ENCODE measurements at regions not wholly inside any gene's neighbourhood (a gene's known extent, or its start where the extent isn't known, plus 50 kb on each side); places are given as distances from the start of the nearest gene placed in this dataset.
A peak's percentile ranks its signal among the peaks of the same experiment; 100 is the strongest.
"Not testable (repeated sequence)": the region's sequence is repeated elsewhere in the genome, so short reads cannot be mapped to it uniquely, and the experiment has no call there.

GRCh38 chr4:4663028-4663427 lies 121.2 kb upstream of the STX18 start:
- no peak for DNase-seq

DNA sequence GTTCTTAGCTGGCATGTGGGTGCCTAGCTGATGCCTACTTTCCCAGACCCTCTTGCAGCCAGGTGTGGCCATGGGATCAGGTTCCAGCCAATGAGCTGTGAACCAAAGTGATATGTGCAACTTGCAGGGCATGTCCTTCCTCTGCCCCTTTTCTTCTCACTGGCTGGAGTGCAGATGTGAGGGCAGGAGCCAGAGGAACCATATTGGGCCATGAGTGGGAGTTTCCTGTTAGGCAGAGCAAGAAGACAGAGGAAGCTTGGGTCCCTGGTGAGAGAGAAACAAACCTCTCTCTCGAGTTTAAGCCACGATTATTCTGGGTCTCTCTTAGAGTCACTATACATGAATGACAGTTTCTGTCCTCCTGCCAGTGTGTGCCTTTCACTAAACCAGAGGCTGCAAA lies 120.4 kb upstream of the STX18 start:
- DNase-seq = no peak

- DNase-seq = no peak
These were observed 118.2 kb upstream of the STX18 start for GRCh38 chr4:4659871-4660651.

- no peak for DNase-seq
These were observed 116.2 kb upstream of the STX18 start for GRCh38 chr4:4658052-4658451.

DNA sequence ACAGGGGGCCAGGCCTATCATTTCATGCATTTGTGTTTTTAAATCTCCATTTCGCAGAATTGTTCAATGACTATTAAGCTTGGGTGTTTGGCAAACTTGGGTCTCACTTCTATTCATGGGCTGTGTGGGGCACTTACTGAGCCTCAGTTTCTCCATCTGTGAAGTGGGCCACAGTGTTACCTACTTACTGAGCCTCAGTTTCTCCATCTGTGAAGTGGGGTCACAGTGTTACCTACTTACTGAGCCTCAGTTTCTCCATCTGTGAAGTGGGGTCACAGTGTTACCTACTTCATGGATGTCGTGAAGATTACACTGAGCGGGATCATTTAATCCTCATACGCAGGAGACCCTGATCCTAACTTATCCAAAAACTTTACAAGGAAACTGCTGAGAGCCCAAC lies 115.1 kb upstream of the STX18 start:
- DNase-seq = no peak

GRCh38 chr4:4655901-4656300 lies 114.1 kb upstream of the STX18 start:
- no peak for DNase-seq

- DNase-seq = no peak
These were observed 113.2 kb upstream of the STX18 start for GRCh38 chr4:4655011-4655410.

DNA sequence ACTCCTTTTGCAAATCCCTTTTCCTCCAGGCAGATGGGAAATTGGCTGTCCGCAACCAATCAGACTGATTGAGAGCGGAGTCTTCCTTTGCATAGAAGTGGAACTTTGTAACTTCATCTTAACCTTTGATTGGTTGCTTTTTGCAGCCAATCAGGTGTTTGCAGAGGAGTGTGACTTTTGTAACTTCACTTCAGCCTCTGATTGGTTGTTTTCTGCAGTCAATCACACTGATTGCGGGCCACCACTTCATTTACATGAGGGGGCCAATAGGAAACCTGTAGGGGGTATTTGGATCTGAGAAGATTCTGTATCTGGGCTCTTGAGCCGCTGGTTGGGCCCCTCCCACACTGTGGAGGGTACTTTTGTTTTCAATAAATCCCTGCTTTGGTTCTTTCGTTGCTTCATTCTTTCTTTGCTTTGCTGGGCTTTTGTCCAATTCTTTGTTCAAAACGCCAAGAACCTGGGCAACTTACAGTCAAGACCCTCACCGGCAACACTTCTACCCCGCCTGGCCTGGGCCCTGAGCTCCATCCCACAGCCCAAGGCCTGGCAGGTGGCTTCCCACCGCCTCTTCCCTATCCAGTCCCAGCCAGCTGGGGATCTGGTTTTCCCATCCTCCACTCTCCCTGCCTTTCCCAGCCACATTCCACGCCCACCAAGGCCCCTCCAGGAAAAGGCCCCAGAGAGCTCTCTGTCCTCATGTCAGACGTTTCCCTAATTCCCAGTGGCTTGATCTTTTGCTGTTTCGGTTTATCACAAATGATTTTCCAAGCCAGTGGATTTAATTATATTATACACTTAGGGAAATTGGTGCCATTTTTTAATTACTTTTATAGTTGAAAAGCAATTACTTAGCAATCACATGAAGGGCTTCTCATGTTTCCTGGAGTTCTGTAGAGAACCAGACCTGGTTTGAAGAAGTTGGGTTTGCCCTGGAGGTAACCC lies 110.2 kb upstream of the STX18 start:
- DNase-seq = no peak

DNA sequence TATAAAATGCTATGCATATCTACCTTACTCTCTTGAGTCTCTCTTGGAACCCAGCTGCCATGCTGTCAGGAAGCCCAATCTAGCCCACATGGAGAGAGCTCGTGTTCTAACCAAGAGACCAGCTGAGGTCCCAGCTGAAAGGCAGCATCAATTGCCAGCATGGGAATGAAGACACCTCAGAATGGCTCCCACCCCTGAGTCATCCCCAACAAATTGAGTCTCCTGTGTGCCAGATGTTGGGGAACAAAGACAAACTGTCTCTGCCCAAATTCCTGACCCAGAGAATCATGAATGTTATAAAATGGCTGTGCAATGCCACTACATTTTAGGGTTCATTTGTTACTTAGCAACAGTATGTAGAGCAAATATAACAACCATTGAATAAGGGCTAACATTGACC lies 105.2 kb upstream of the STX18 start:
- no peak for DNase-seq

- DNase-seq = no peak
These were observed 103.9 kb upstream of the STX18 start for GRCh38 chr4:4645743-4646142.

- DNase-seq = not testable (repeated sequence)
These were observed 102.4 kb upstream of the STX18 start for GRCh38 chr4:4644277-4644676.

GRCh38 chr4:4643743-4644142 lies 101.9 kb upstream of the STX18 start:
- not testable (repeated sequence) for DNase-seq

DNA sequence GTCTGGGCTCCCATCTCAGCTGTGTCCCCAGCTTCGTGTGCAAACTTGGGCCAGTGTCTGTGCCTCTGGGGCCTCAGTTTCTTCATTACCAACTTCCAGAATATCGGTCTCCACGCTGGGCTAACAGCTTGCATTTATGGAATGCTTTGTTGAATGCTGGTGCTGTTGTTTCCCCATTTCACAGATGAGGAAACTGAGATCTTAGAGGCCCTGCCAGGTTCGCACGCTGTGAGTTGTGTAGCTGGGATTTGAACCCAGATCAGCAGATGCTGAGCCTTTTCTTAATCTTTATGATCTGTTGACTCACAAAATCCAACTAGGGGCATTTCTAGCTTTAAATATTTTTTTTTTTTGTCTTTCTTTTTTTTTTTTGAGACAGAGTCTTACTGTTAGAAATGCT lies 101.5 kb upstream of the STX18 start:
- DNase-seq = no peak

GRCh38 chr4:4642496-4643000 lies 100.7 kb upstream of the STX18 start:
- no peak for DNase-seq

GRCh38 chr4:4641661-4642495 lies 100.0 kb upstream of the STX18 start:
- no peak for DNase-seq

DNA sequence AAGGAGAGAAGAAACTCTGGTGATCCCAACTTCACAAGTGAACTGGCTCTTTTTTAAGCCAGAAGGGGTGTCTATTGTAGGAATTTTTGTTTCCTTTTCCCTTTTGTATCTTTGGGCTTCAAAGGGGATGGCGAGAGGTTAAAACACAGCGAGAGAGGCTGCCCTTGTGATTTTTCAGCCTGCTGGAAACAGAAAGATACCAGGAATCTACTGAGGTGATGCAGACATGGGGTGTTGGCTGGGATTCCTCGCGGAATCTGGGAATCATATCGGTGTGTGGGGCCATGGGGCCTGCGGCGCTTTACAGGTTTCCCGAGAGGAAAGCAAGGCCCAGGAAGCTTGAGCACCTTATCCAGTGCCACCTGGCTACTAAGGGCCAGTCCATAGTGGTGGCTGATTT lies 99.4 kb upstream of the STX18 start:
- no peak for DNase-seq

DNA sequence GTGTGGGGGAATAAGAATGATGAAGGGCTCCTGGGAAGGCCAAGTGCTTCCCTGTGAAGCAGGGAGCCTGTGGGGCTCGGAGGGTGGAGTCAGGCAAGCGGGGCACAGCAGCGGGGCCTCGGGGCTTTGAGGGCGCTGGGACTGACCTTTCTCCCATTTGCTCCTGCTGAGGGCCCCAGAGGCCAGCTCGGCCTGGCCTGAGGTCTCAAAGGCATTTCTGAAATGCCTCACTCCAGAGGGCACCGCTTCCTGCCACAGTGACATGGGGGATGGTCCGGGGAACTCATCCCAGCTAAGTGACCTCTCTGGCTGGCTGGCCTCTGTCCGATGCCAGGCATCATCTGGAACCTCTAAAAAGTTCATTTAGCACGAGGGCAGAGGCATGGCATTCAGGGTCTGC lies 98.8 kb upstream of the STX18 start:
- no peak for DNase-seq

DNA sequence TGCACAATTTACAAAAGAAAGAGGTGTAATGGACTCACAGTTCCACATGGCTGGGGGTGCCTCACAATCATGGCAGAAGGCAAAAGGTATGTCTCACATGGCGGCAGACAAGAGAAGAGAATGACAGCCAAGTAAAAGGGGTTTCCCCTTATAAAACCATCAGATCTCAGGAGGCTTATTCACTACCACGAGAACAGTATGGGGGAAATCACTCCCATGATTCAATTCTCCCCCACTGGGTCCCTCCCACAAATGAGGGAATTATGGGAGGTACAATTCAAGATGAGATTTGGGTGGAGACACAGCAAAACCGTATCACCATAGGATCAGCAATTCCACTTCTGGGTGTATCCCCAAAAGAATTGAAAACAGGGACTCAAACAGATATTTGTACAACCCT lies 97.5 kb upstream of the STX18 start:
- DNase-seq = peak; percentile 5

GRCh38 chr4:4637710-4638109 lies 95.9 kb upstream of the STX18 start:
- peak; percentile 37 for DNase-seq

GRCh38 chr4:4633431-4633830 lies 91.6 kb upstream of the STX18 start:
- no peak for DNase-seq

- DNase-seq = no peak
These were observed 89.3 kb upstream of the STX18 start for GRCh38 chr4:4631150-4631549.

- DNase-seq = no peak
These were observed 86.1 kb upstream of the STX18 start for GRCh38 chr4:4627906-4628305.

GRCh38 chr4:4627111-4627510 lies 85.3 kb upstream of the STX18 start:
- no peak for DNase-seq
